Spleen (tissue), 11 donors: ENCODE measurements at regions not wholly inside any gene's neighbourhood (a gene's known extent, or its start where the extent isn't known, plus 50 kb on each side); places are given as distances from the start of the nearest gene placed in this dataset.
A peak's percentile ranks its signal among the peaks of the same experiment; 100 is the strongest.

ENCODE experiments used
- DNase-seq: peaks from one replicate; pipeline ENCODE4 v3.0.0-alpha.2; 2020
- H3K27ac ChIP-seq, 8 donors: fragments of 200-600 bp; sonication (generic) in 7 of 8; 1 replicate in 4 of 8; 2 replicates in 4 of 8; pipeline versions ENCODE4 v1.5.0 to v1.8.0; 2016 to 2021; ENCODE audit warnings: inconsistent platforms in 4 of 8, mild to moderate bottlenecking in 4 of 8, moderate library complexity in 1 of 8
- H3K27me3 ChIP-seq, 7 donors: fragments of 200-600 bp; sonication (generic) in 6 of 7; replicated peaks in 1 of 7; 1 replicate in 4 of 7; 2 replicates in 3 of 7; pipeline versions ENCODE4 v1.5.0 to v1.8.0; 2016 to 2021; ENCODE audit warnings: inconsistent platforms in 3 of 7, mild to moderate bottlenecking in 1 of 7
- H3K36me3 ChIP-seq, 6 donors: fragments of 200-600 bp; sonication (generic) in 5 of 6; 1 replicate in 4 of 6; 2 replicates in 2 of 6; pipeline versions ENCODE4 v1.5.0 to v1.8.0; 2016 to 2021; ENCODE audit warnings: inconsistent platforms in 2 of 6
- H3K4me1 ChIP-seq, 6 donors: fragments of 200-600 bp; sonication (generic) in 5 of 6; 1 replicate in 3 of 6; 2 replicates in 3 of 6; pipeline versions ENCODE4 v1.5.0 to v1.8.0; 2016 to 2021; ENCODE audit warnings: inconsistent platforms in 3 of 6
- H3K4me3 ChIP-seq, 8 donors: fragments of 200-600 bp; sonication (generic) in 7 of 8; 1 replicate in 4 of 8; 2 replicates in 4 of 8; pipeline versions ENCODE4 v1.5.0 to v1.8.0; 2016 to 2021; ENCODE audit warnings: inconsistent platforms in 4 of 8, mild to moderate bottlenecking in 4 of 8, moderate library complexity in 2 of 8
- H3K9me3 ChIP-seq, 8 donors: fragments of 200-600 bp; sonication (generic) in 7 of 8; 1 replicate in 4 of 8; 2 replicates in 4 of 8; pipeline versions ENCODE4 v1.5.0 to v1.8.0; 2016 to 2021; ENCODE audit warnings: inconsistent platforms in 4 of 8
- CTCF ChIP-seq, 11 experiments: fragments of 200-600 bp in 7 of 11; fragments of 450-650 bp in 4 of 11; sonication (generic) in 4 of 11; IDR thresholded peaks in 8 of 11; conservative IDR thresholded peaks in 3 of 11; 1 replicate in 7 of 11; 2 replicates in 4 of 11; pipeline versions ENCODE4 v1.4.0 to v1.8.0; 2016 to 2021; ENCODE audit warnings: antibody characterized with exemption in 11 of 11, inconsistent platforms in 4 of 11, mild to moderate bottlenecking in 1 of 11
- POLR2A ChIP-seq, 3 donors: fragments of 450-650 bp; IDR thresholded peaks; one replicate each; pipeline ENCODE4 v1.5.1; 2017; ENCODE audit warnings: antibody characterized with exemption in 3 of 3, mild to moderate bottlenecking in 1 of 3
- POLR2AphosphoS5 ChIP-seq, 3 donors: sonication (generic); formaldehyde crosslinking; IDR thresholded peaks; one replicate each; pipeline ENCODE4 v1.5.1; 2017; ENCODE audit warnings: antibody characterized with exemption in 3 of 3
- WGBS, 5 donors: extraction: QIAGEN DNeasy Blood & Tissue Kit in 3 of 5; methylation state at CpG; one replicate each; pipeline versions ENCODE4 v1.1.5 to v1.1.7; 2013 to 2018; 5-methylcytosine and 5-hydroxymethylcytosine counted together
- intact Hi-C: fragments of 100-400 bp; cut with DNase I; formaldehyde crosslinking; loops from one replicate; pipeline ENCODE4 v1.15.0; 2023; ENCODE audit warnings: low total_unique reads
- donor health status: healthy with polysubstance abuse.
- donor health status: DM: no; HTN: no; CAD: no; lungs with moderate emphysema.
- donor health status: DM: no; HTN: no; CAD: no.
- donor health status: Bipolar disorder and iron deficiency.
- donor health status: healthy.
- donor health status: DM: no; HTN: no; CAD: no.
- donor health status: DM: yes; HTN: yes; CAD: no.

DNA sequence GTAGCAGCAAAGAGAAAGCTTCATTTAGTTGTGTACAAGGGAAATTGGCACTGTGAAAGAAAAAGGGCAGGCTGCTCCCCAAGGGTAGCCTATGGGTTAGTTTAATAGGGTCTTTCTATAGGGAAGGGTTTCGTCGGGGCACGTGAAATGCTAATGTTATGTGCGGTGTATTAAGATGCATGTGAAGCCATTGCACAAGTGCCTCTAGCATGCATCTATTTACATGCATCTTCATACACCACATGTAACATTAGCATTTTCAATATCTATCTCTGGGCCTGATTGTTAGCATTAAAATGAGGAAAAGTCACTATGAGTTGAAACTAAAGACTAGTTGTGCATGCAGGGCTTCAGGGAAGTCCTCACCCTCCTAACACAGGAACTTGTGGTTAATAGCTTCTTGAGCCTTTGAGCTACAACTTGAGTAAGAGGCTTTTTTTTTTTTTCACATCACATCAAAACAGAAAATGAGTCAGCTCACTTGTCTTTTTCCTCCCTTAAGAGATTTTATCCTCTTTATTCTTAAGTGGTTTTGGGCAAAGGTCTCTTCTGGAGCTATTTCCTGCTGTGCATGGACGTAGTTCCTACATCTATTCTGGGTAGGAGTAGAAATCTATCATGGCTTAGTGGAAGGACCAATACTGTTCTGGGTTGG is 613.4 kb downstream of the ZPLD1 start:
- Histone ChIP-seq H3K27me3 (no peaks in the 10 kb centered on the region), H3K27ac (peak overlapping the region in 1 of 8 donors; percentile 51), H3K9me3 (no peaks in the 10 kb centered on the region), H3K4me3 (no peak overlapping the region), H3K4me1 (peaks cover 0 to 11% (median 5%) of the 10 kb centered on the region in 6 donors), H3K36me3 (no peaks in the 10 kb centered on the region)
- no peak for TF ChIP-seq CTCF (IDR thresholded peaks at IDR 0.05 in 8 of 11, conservative IDR thresholded peaks at IDR 0.05 in 3 of 11)
- TF ChIP-seq POLR2AphosphoS5 (IDR thresholded peaks at IDR 0.05) = no peak
- no peak for TF ChIP-seq POLR2A (IDR thresholded peaks at IDR 0.05)
- intact Hi-C loops = no loop called here
- DNase-seq = no peak
- WGBS, 5 donors = 63 to 72% (median 66%) methylated on average over 5 of the region's 5 CpGs

DNA sequence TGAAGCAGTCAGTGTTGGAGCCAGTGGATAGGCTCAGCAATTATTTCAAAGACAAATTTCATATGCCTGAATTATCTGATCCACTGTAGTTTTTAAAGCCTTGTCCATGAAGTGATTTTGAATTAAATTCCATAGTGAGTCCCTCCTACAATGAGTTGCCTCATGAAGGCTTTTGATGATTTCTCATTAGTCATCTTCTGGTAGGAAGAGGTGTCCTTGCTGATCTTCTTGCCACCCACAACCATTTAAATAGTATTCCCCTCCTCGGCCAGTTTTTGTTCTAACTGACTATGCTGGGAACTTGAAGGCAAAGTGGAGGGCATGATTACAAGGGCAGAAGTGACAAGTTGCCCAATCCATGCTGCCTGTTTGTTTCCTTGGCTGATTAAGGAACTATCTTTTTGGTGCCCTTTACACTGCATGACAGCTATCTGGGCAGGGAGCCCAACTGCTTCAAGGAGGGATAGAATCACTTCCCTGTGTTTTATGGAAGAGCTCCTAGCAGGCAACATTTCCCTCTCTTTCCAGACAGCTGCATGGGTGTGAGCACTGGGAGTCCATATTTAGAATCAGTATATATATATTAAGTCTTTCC is 617.5 kb downstream of the ZPLD1 start:
- DNase-seq = no peak
- intact Hi-C loops = no loop called here
- Histone ChIP-seq H3K27ac (peak overlapping the region in 1 of 8 donors; percentile 30), H3K4me3 (no peak overlapping the region), H3K36me3 (no peaks in the 10 kb centered on the region), H3K4me1 (peaks cover 0 to 11% (median 5%) of the 10 kb centered on the region in 6 donors), H3K27me3 (no peaks in the 10 kb centered on the region), H3K9me3 (no peaks in the 10 kb centered on the region)
- WGBS, 5 donors = 14 to 42% (median 33%) methylated on average over 1 of the region's 1 CpG
- TF ChIP-seq POLR2A (IDR thresholded peaks at IDR 0.05) (no peak), POLR2AphosphoS5 (IDR thresholded peaks at IDR 0.05) (peak in 1 of 3 donors; percentile 26), CTCF (IDR thresholded peaks at IDR 0.05 in 8 of 11, conservative IDR thresholded peaks at IDR 0.05 in 3 of 11) (no peak)

GRCh38 chr3:103055021-103055520 is 620.3 kb downstream of the ZPLD1 start:
- Histone ChIP-seq H3K27ac (no peak overlapping the region), H3K27me3 (no peaks in the 10 kb centered on the region), H3K4me3 (no peak overlapping the region), H3K4me1 (peaks cover 0 to 4% (median 0%) of the 10 kb centered on the region in 6 donors), H3K9me3 (no peaks in the 10 kb centered on the region), H3K36me3 (no peaks in the 10 kb centered on the region)
- 33 to 39% (median 36%) methylated on average over 2 of the region's 2 CpGs for WGBS, 5 donors
- no peak for DNase-seq
- intact Hi-C loops = no loop called here
- TF ChIP-seq POLR2A (IDR thresholded peaks at IDR 0.05) (no peak), CTCF (IDR thresholded peaks at IDR 0.05 in 8 of 11, conservative IDR thresholded peaks at IDR 0.05 in 3 of 11) (no peak), POLR2AphosphoS5 (IDR thresholded peaks at IDR 0.05) (no peak)

- H3K4me1 ChIP-seq = peaks cover 0 to 4% (median 0%) of the 10 kb centered on the region in 6 donors
- no peak overlapping the region for H3K27ac ChIP-seq
- H3K27me3 ChIP-seq = no peaks in the 10 kb centered on the region
- WGBS, 5 donors = 73 to 79% (median 74%) methylated on average over 3 of the region's 3 CpGs
- TF ChIP-seq CTCF (IDR thresholded peaks at IDR 0.05 in 8 of 11, conservative IDR thresholded peaks at IDR 0.05 in 3 of 11) (no peak), POLR2A (IDR thresholded peaks at IDR 0.05) (no peak), POLR2AphosphoS5 (IDR thresholded peaks at IDR 0.05) (no peak)
- no peaks in the 10 kb centered on the region for H3K36me3 ChIP-seq
- DNase-seq = no peak
- intact Hi-C loops = no loop called here
- no peak overlapping the region for H3K4me3 ChIP-seq
- H3K9me3 ChIP-seq = no peaks in the 10 kb centered on the region
Observed at GRCh38 chr3:103056542-103056941, 621.7 kb downstream of the ZPLD1 start.
